HEK293 (cell line): ENCODE measurements at regions not wholly inside any gene's neighbourhood (a gene's known extent, or its start where the extent isn't known, plus 50 kb on each side); places are given as distances from the start of the nearest gene placed in this dataset.

Source experiments
- CTCF ChIA-PET: fragments of 350-600 bp; formaldehyde crosslinking; extraction: SDS; loops from one replicate; lab custom pipeline; 2021; ENCODE audit warnings: antibody characterized with exemption; lab: Yijun Ruan, JAX
- POLR2A ChIA-PET: fragments of 300-600 bp; formaldehyde crosslinking; extraction: SDS; loops from one replicate; lab custom pipeline; 2020; ENCODE audit warnings: antibody characterized with exemption, inconsistent platforms; lab: Yijun Ruan, JAX
- H3K27ac ChIP-seq: fragments of 200-500 bp; sonication (Bioruptor generic); 2 replicates; pipeline ENCODE4 v1.5.1; 2014; ENCODE audit warnings: low read depth, low read length, control low read depth, inconsistent platforms; ENCODE audit errors: extremely low read depth
- H3K36me3 ChIP-seq, 2 experiments: fragments of 200-500 bp in 1 of 2; sonication (Bioruptor generic) in 1 of 2; 1 replicate in 1 of 2; 2 replicates in 1 of 2; pipeline ENCODE4 v1.5.1; 2014 to 2017; ENCODE audit warnings: inconsistent platforms in 2 of 2, low read length in 2 of 2; ENCODE audit not compliant: control insufficient read depth in 2 of 2, insufficient read depth in 1 of 2
- H3K4me1 ChIP-seq: fragments of 200-500 bp; sonication (Bioruptor generic); 2 replicates; pipeline ENCODE4 v1.5.1; 2014; ENCODE audit warnings: mild to moderate bottlenecking, low read length, inconsistent platforms; ENCODE audit not compliant: control insufficient read depth, insufficient read depth
- H3K4me3 ChIP-seq: 2 replicates; pipeline ENCODE4 v1.5.1; 2011; ENCODE audit warnings: low read depth, mild to moderate bottlenecking, control low read depth, low read length, moderate library complexity
- H3K9me3 ChIP-seq: fragments of 200-500 bp; sonication (Bioruptor generic); 2 replicates; pipeline ENCODE4 v1.5.1; 2014; ENCODE audit warnings: low read depth, low read length, inconsistent platforms; ENCODE audit not compliant: control insufficient read depth, insufficient read depth
- AEBP2 ChIP-seq: fragments of 450-650 bp; formaldehyde crosslinking; IDR thresholded peaks from 2 replicates; pipeline ENCODE4 v1.5.1; 2016; ENCODE audit warnings: missing biosample characterization, missing genetic modification characterization, borderline replicate concordance
- GLI2 ChIP-seq: fragments of 450-650 bp; formaldehyde crosslinking; IDR thresholded peaks from 2 replicates; pipeline ENCODE4; 2017; ENCODE audit warnings: missing biosample characterization, missing genetic modification characterization, low read depth, borderline replicate concordance
- OSR2 ChIP-seq: fragments of 450-650 bp; formaldehyde crosslinking; IDR thresholded peaks from 2 replicates; pipeline ENCODE4 v1.5.1; 2016; ENCODE audit warnings: missing biosample characterization, missing genetic modification characterization
- PRDM1 ChIP-seq: fragments of 450-650 bp; formaldehyde crosslinking; IDR thresholded peaks from 2 replicates; pipeline ENCODE4; 2016; ENCODE audit warnings: missing biosample characterization, missing genetic modification characterization
- PRDM6 ChIP-seq: fragments of 450-650 bp; formaldehyde crosslinking; IDR thresholded peaks from 2 replicates; pipeline ENCODE4 v1.5.1; 2017; ENCODE audit warnings: missing biosample characterization, missing genetic modification characterization
- SCRT1 ChIP-seq: fragments of 450-650 bp; formaldehyde crosslinking; IDR thresholded peaks from 2 replicates; pipeline ENCODE4 v1.5.1; 2016; ENCODE audit warnings: missing biosample characterization, missing genetic modification characterization, borderline replicate concordance
- SETDB1 ChIP-seq: IDR thresholded peaks from one replicate; pipeline ENCODE4 v1.6.1; 2017; ENCODE audit warnings: mild to moderate bottlenecking, low read length, moderate library complexity, mixed read lengths; ENCODE audit not compliant: insufficient read length
- ZBTB1 ChIP-seq: fragments of 450-650 bp; formaldehyde crosslinking; IDR thresholded peaks from 2 replicates; pipeline ENCODE4 v1.5.1; 2016; ENCODE audit warnings: missing biosample characterization, missing genetic modification characterization
- ZNF10 ChIP-seq: fragments of 450-650 bp; formaldehyde crosslinking; IDR thresholded peaks from 2 replicates; pipeline ENCODE4 v1.5.1; 2017; ENCODE audit warnings: missing biosample characterization, missing genetic modification characterization
- ZNF132 ChIP-seq: fragments of 450-650 bp; formaldehyde crosslinking; IDR thresholded peaks from 2 replicates; pipeline ENCODE4 v1.5.1; 2017; ENCODE audit warnings: missing biosample characterization, missing genetic modification characterization, borderline replicate concordance
- ZNF274 ChIP-seq, 2 experiments: fragments of 200-500 bp in 1 of 2; fragments of 450-650 bp in 1 of 2; sonication (Bioruptor generic) in 1 of 2; formaldehyde crosslinking in 1 of 2; IDR thresholded peaks; 2 replicates each; pipeline versions ENCODE4 v1.5.1 to v1.6.1; 2014 to 2016; ENCODE audit warnings: borderline replicate concordance in 1 of 2, inconsistent platforms in 1 of 2, low read length in 1 of 2, missing biosample characterization in 1 of 2, missing genetic modification characterization in 1 of 2
- ZNF280C ChIP-seq: fragments of 450-650 bp; formaldehyde crosslinking; IDR thresholded peaks from 2 replicates; pipeline ENCODE4 v1.5.1; 2016; ENCODE audit warnings: missing biosample characterization, missing genetic modification characterization
- ZNF510 ChIP-seq: fragments of 450-650 bp; formaldehyde crosslinking; IDR thresholded peaks from 2 replicates; pipeline ENCODE4 v1.5.1; 2018; ENCODE audit warnings: mild to moderate bottlenecking, missing genetic modification characterization, missing biosample characterization; ENCODE audit not compliant: insufficient replicate concordance
- ZNF513 ChIP-seq: fragments of 450-650 bp; IDR thresholded peaks from 2 replicates; pipeline ENCODE4 v1.5.1; 2018; ENCODE audit warnings: missing biosample characterization, missing genetic modification characterization
- ZNF521 ChIP-seq: fragments of 450-650 bp; formaldehyde crosslinking; IDR thresholded peaks from 2 replicates; pipeline ENCODE4 v1.5.1; 2017; ENCODE audit warnings: missing biosample characterization, mild to moderate bottlenecking, missing genetic modification characterization
- ZNF624 ChIP-seq: fragments of 450-650 bp; formaldehyde crosslinking; IDR thresholded peaks from 2 replicates; pipeline ENCODE4 v1.5.1; 2017; ENCODE audit warnings: missing biosample characterization, missing genetic modification characterization
- ZNF707 ChIP-seq: fragments of 450-650 bp; formaldehyde crosslinking; IDR thresholded peaks from 2 replicates; pipeline ENCODE4 v1.5.1; 2016; ENCODE audit warnings: missing biosample characterization, missing genetic modification characterization
- ZNF747 ChIP-seq: fragments of 450-650 bp; formaldehyde crosslinking; IDR thresholded peaks from 2 replicates; pipeline ENCODE4 v1.5.1; 2016; ENCODE audit warnings: missing biosample characterization, missing genetic modification characterization
- ZNF830 ChIP-seq: fragments of 450-650 bp; IDR thresholded peaks from 2 replicates; pipeline ENCODE4 v1.5.0; 2018; ENCODE audit warnings: missing biosample characterization, missing genetic modification characterization, low read depth, mild to moderate bottlenecking, moderate library complexity

GRCh38 chr1:221634606-221635005, 107.3 kb downstream of the DUSP10 start:
- no peak overlapping the region for H3K27ac ChIP-seq
- CTCF ChIA-PET = no interaction called here
- H3K4me1 ChIP-seq = no peaks in the 10 kb centered on the region
- H3K9me3 ChIP-seq = no peaks in the 10 kb centered on the region
- POLR2A ChIA-PET = no interaction called here
- no peak for TF ChIP-seq GLI2 (tag by site-specific recombination)
- TF ChIP-seq ZNF830 (tag by site-specific recombination) = no peak
- no peak for TF ChIP-seq ZNF747 (tag by site-specific recombination)
- TF ChIP-seq AEBP2 (tag by site-specific recombination) = no peak
- no peak for TF ChIP-seq ZNF624 (tag by site-specific recombination)
- TF ChIP-seq PRDM1 (tag by site-specific recombination) = no peak
- TF ChIP-seq SETDB1 = no peak
- no peak overlapping the region for H3K4me3 ChIP-seq
- H3K36me3 ChIP-seq = no peaks in the 10 kb centered on the region

- Histone ChIP-seq H3K9me3 (no peaks in the 10 kb centered on the region), H3K4me3 (no peak overlapping the region)
- TF ChIP-seq ZNF510 (tag by site-specific recombination) (no peak), ZNF280C (no peak), AEBP2 (tag by site-specific recombination) (no peak), ZNF132 (tag by site-specific recombination) (no peak), ZNF10 (no peak), ZNF521 (tag by site-specific recombination) (no peak), PRDM6 (tag by site-specific recombination) (no peak), ZNF707 (tag by site-specific recombination) (no peak)
- TF ChIP-seq, all 188 proteins: peak for 0
- no peaks in the 10 kb centered on the region for H3K4me1 ChIP-seq
- CTCF ChIA-PET = interaction anchor here (0.5 kb wide), 1 partner anchor 53 kb away, joined by 3 read pairs; no protein-coding TSS in a partner anchor
- POLR2A ChIA-PET = no interaction called here
- H3K27ac ChIP-seq = no peak overlapping the region
- no peaks in the 10 kb centered on the region for H3K36me3 ChIP-seq
Observed at GRCh38 chr1:221635305-221635704, 106.6 kb downstream of the DUSP10 start.

GRCh38 chr1:221636096-221636495, 105.8 kb downstream of the DUSP10 start:
- CTCF ChIA-PET = no interaction called here
- TF ChIP-seq SCRT1 (tag by site-specific recombination) (no peak), ZBTB1 (tag by site-specific recombination) (no peak), ZNF513 (tag by site-specific recombination) (peak; percentile 81), ZNF707 (tag by site-specific recombination) (no peak), OSR2 (tag by site-specific recombination) (no peak), ZNF274 (IDR thresholded peaks at IDR 0.05; ENCODE audit: low read length) (no peak), ZNF274 (tag by site-specific recombination; IDR thresholded peaks at IDR 0.05; ENCODE audit: borderline replicate concordance) (no peak)
- TF ChIP-seq, all 188 proteins: peak for 1
- H3K4me1 ChIP-seq = no peaks in the 10 kb centered on the region
- no peaks in the 10 kb centered on the region for H3K36me3 ChIP-seq
- no peak overlapping the region for H3K27ac ChIP-seq
- no peak overlapping the region for H3K4me3 ChIP-seq
- POLR2A ChIA-PET = no interaction called here
- no peaks in the 10 kb centered on the region for H3K9me3 ChIP-seq
